K562 (cell line): ENCODE measurements at regions not wholly inside any gene's neighbourhood (a gene's known extent, or its start where the extent isn't known, plus 50 kb on each side); places are given as distances from the start of the nearest gene placed in this dataset.

Experiments
- ATAC-seq: fragments of 200-7000 bp; cut with Tn5 transposase; 3 replicates; pipeline ENCODE4 v1.9.1; 2020; ENCODE audit warnings: moderate library complexity
- BruUV-seq: library from RNA; stranded (reverse); fragments of 400-500 nt; replicated peaks from 2 replicates; lab custom pipeline; 2021; lab: Mats Ljungman, UMichigan
- CTCF ChIA-PET: fragments of 300-600 bp; formaldehyde crosslinking; extraction: SDS; loops from one replicate; lab custom pipeline; 2021; ENCODE audit warnings: low intra/inter-chr PET ratio; lab: Yijun Ruan, JAX
- POLR2A ChIA-PET: fragments of 300-600, 350-650 bp; sonication (Branson Sonifier 250); formaldehyde crosslinking; extraction: SDS; loops from one replicate; lab custom pipeline; 2021; ENCODE audit warnings: antibody characterized with exemption, inconsistent platforms; lab: Yijun Ruan, JAX
- DNase-seq, 4 experiments: peaks; one replicate each; pipeline versions ENCODE4 v3.0.0 to v3.0.0-alpha.2; 2011 to 2018; ENCODE audit warnings: low spot score in 3 of 4, mixed read lengths in 3 of 4; ENCODE audit errors: extremely low read depth in 1 of 4
- FAIRE-seq: peaks from 2 replicates; lab custom pipeline; 2011; peaks lifted over from hg19 to GRCh38; lab: Jason Lieb, UNC
- H2AFZ ChIP-seq: 2 replicates; pipeline ENCODE4 v1.6.0; 2011; ENCODE audit warnings: low read depth, low read length, control low read depth, inconsistent platforms
- H3K27ac ChIP-seq: fragments of 200-600 bp; 3 replicates; pipeline ENCODE4 v1.8.0; 2011; ENCODE audit warnings: low read depth, mild to moderate bottlenecking, control low read depth, inconsistent platforms, low read length, moderate library complexity, mixed read lengths; ENCODE audit errors: extremely low read depth
- H3K27me3 ChIP-seq, 2 experiments: fragments of 300-600 bp in 1 of 2; 2 replicates in 1 of 2; 3 replicates in 1 of 2; pipeline versions ENCODE4 v1.6.0 to v1.8.0; 2011; ENCODE audit warnings: inconsistent platforms in 2 of 2, low read length in 2 of 2, mild to moderate bottlenecking in 1 of 2, mixed read lengths in 1 of 2, moderate library complexity in 1 of 2; ENCODE audit not compliant: control insufficient read depth in 2 of 2, insufficient read depth in 2 of 2
- H3K36me3 ChIP-seq: fragments of 300-600 bp; 3 replicates; pipeline ENCODE4 v1.8.0; 2011; ENCODE audit warnings: mild to moderate bottlenecking, low read length, inconsistent platforms; ENCODE audit not compliant: control insufficient read depth, insufficient read depth
- H3K4me1 ChIP-seq, 2 experiments: fragments of 200-600 bp in 1 of 2; replicated peaks in 1 of 2; 2 replicates in 1 of 2; 3 replicates in 1 of 2; pipeline versions ENCODE4 v1.5.1 to v1.8.0; 2011; ENCODE audit warnings: inconsistent platforms in 2 of 2, low read length in 2 of 2, mild to moderate bottlenecking in 1 of 2, mixed read lengths in 1 of 2, moderate library complexity in 1 of 2; ENCODE audit not compliant: control insufficient read depth in 2 of 2, insufficient read depth in 2 of 2
- H3K4me2 ChIP-seq: 2 replicates; pipeline ENCODE4 v1.6.1; 2011; ENCODE audit warnings: low read length, control low read depth, inconsistent platforms, mixed read lengths; ENCODE audit not compliant: insufficient read depth
- H3K4me3 ChIP-seq: fragments of 200-600 bp; sonication (generic), shearing (Covaris generic); 2 replicates; pipeline ENCODE4 v1.5.1; 2016; ENCODE audit warnings: control low read depth, inconsistent platforms
- H3K79me2 ChIP-seq: fragments of 200-600 bp; 3 replicates; pipeline ENCODE4 v1.8.0; 2011; ENCODE audit warnings: low read length, inconsistent platforms; ENCODE audit not compliant: control insufficient read depth, insufficient read depth
- H3K9ac ChIP-seq, 2 experiments: 2 replicates each; pipeline versions ENCODE4 v1.6.0 to v1.6.1; 2011; ENCODE audit warnings: low read depth in 2 of 2, low read length in 2 of 2, control low read depth in 1 of 2, inconsistent platforms in 1 of 2, mild to moderate bottlenecking in 1 of 2, mixed read lengths in 1 of 2; ENCODE audit not compliant: insufficient read depth in 1 of 2
- H3K9me1 ChIP-seq: one replicate; pipeline ENCODE4 v1.6.0; 2011; ENCODE audit warnings: inconsistent platforms, mild to moderate bottlenecking, low read length, moderate library complexity; ENCODE audit not compliant: control insufficient read depth, insufficient read depth
- H3K9me3 ChIP-seq: replicated peaks from 2 replicates; pipeline ENCODE4 v1.5.1; 2011; ENCODE audit warnings: low read depth, low read length, inconsistent platforms; ENCODE audit not compliant: control insufficient read depth, insufficient read depth
- H4K20me1 ChIP-seq: replicated peaks from 2 replicates; pipeline ENCODE4 v1.6.1; 2011; ENCODE audit warnings: low read length, inconsistent platforms, mixed read lengths; ENCODE audit not compliant: control insufficient read depth, insufficient read depth
- ARHGAP35 ChIP-seq: fragments of 450-650 bp; IDR thresholded peaks from 2 replicates; pipeline ENCODE4 v1.6.1; 2018; ENCODE audit not compliant: partially characterized antibody
- ATF4 ChIP-seq: fragments of 450-650 bp; formaldehyde crosslinking; IDR thresholded peaks from 2 replicates; pipeline ENCODE4 v1.4.0; 2022; ENCODE audit warnings: mild to moderate bottlenecking, moderate library complexity
- BCL6 ChIP-seq: fragments of 250-450 bp; sonication (Bioruptor Pico); IDR thresholded peaks from 2 replicates; pipeline ENCODE4 v1.4.0; 2020
- CBFB ChIP-seq: sonication (generic); formaldehyde crosslinking; IDR thresholded peaks from 2 replicates; pipeline ENCODE4 v1.4.0; 2020; ENCODE audit warnings: mild to moderate bottlenecking, missing genetic modification reagents
- ESRRB ChIP-seq: fragments of 250-450 bp; sonication (Bioruptor Pico); IDR thresholded peaks from 2 replicates; pipeline ENCODE4 v1.5.0; 2020; ENCODE audit warnings: mild to moderate bottlenecking, moderate library complexity, borderline replicate concordance
- GABPA ChIP-seq: fragments of 200-800 bp; sonication (Bioruptor generic); conservative IDR thresholded peaks from 2 replicates; pipeline ENCODE4 v1.6.1; 2016; ENCODE audit warnings: low read depth, missing genetic modification characterization, missing compliant biosample characterization
- GTF3C2 ChIP-seq: IDR thresholded peaks from 3 replicates; pipeline ENCODE4 v1.6.1; 2011; ENCODE audit warnings: borderline replicate concordance, mild to moderate bottlenecking, moderate library complexity; ENCODE audit not compliant: insufficient read length; ENCODE audit errors: extremely low read depth
- KDM1A ChIP-seq, 2 experiments: fragments of 450-650 bp; IDR thresholded peaks; 2 replicates each; pipeline ENCODE4 v1.6.1; 2016; ENCODE audit warnings: mild to moderate bottlenecking in 2 of 2
- KLF13 ChIP-seq: fragments of 450-650 bp; IDR thresholded peaks from 2 replicates; pipeline ENCODE4 v1.6.1; 2016; ENCODE audit warnings: missing genetic modification characterization, low read depth, mild to moderate bottlenecking, missing compliant biosample characterization, moderate library complexity, borderline replicate concordance
- MED1 ChIP-seq: sonication (generic); formaldehyde crosslinking; IDR thresholded peaks from 2 replicates; pipeline ENCODE4 v1.8.1; 2023; ENCODE audit warnings: missing genetic modification reagents, borderline replicate concordance
- NCOA1 ChIP-seq: fragments of 450-650 bp; IDR thresholded peaks from 2 replicates; pipeline ENCODE4 v1.6.1; 2016; ENCODE audit warnings: low read depth
- NCOA4 ChIP-seq: fragments of 450-650 bp; IDR thresholded peaks from 2 replicates; pipeline ENCODE4 v1.6.1; 2018; ENCODE audit warnings: mild to moderate bottlenecking; ENCODE audit not compliant: partially characterized antibody
- RHOXF2B ChIP-seq: fragments of 250-450 bp; sonication (Bioruptor Pico); conservative IDR thresholded peaks from 2 replicates; pipeline ENCODE4 v1.5.1; 2021
- SREBF1 ChIP-seq: fragments of 150-350 bp; IDR thresholded peaks from 2 replicates; pipeline ENCODE4 v1.6.1; 2014; ENCODE audit warnings: antibody characterized with exemption, low read depth, low read length, borderline replicate concordance
- THRA ChIP-seq: fragments of 450-650 bp; IDR thresholded peaks from 2 replicates; pipeline ENCODE4 v1.6.1; 2017; ENCODE audit warnings: mild to moderate bottlenecking, moderate library complexity
- U2AF2 ChIP-seq: fragments of 200-400 bp; formaldehyde crosslinking; optimal IDR thresholded peaks from 2 replicates; pipeline ENCODE3; 2017; ENCODE audit warnings: low read depth, mild to moderate bottlenecking, low read length
- ZNF717 ChIP-seq: fragments of 250-450 bp; sonication (Bioruptor Pico); IDR thresholded peaks from 2 replicates; pipeline ENCODE4 v1.5.0; 2021
- ZNF75A ChIP-seq: fragments of 450-650 bp; formaldehyde crosslinking; IDR thresholded peaks from 2 replicates; pipeline ENCODE4 v1.4.0; 2020; ENCODE audit warnings: mild to moderate bottlenecking
- WGBS: fragments of 100-300 bp; shearing (Covaris generic); methylation state at CpG from one replicate; pipeline ENCODE4 v1.1.6; 2016; ENCODE audit warnings: low coverage, mixed read lengths; ENCODE audit not compliant: insufficient coverage; ENCODE audit errors: missing lambda C conversion rate; 5-methylcytosine and 5-hydroxymethylcytosine counted together
- in situ Hi-C: fragments of 300-500 bp; cut with MboI; formaldehyde crosslinking; loops from 4 replicates; pipeline ENCODE4 v1.15.0; 2018; ENCODE audit warnings: inconsistent platforms, mixed read lengths
- intact Hi-C: fragments of 100-400 bp; cut with micrococcal nuclease; formaldehyde crosslinking; loops from 2 replicates; pipeline ENCODE4 v1.14.2; 2022

GRCh38 chr9:107426126-107426525 lies 63.4 kb downstream of the KLF4 start:
- H3K4me1 ChIP-seq, result peaks cover 0 to 7% of the 10 kb centered on the region in 2 experiments; a peak in 2 of 5 replicates
- intact Hi-C loops, result no loop called here
- BruUV-seq, result no TSS peak
- POLR2A ChIA-PET, result no interaction called here
- no peaks in the 10 kb centered on the region for H3K79me2 ChIP-seq
- no peak for DNase-seq
- no peaks in the 10 kb centered on the region for H3K9me3 ChIP-seq
- no peaks in the 10 kb centered on the region for H3K9me1 ChIP-seq
- H3K4me2 ChIP-seq, result no peak overlapping the region
- TF ChIP-seq GABPA (tag) (no peak), BCL6 (CRISPR knock-in tag) (no peak), ZNF717 (CRISPR knock-in tag) (no peak), GTF3C2 (no peak), KDM1A (IDR thresholded peaks at IDR 0.05) (no peak), KLF13 (no peak), NCOA4 (no peak), CBFB (CRISPR knock-in tag) (no peak), ARHGAP35 (no peak), U2AF2 (no peak), SREBF1 (no peak), RHOXF2B (CRISPR knock-in tag) (no peak), ESRRB (CRISPR knock-in tag) (no peak), MED1 (CRISPR knock-in tag) (no peak), NCOA1 (no peak), ATF4 (CRISPR knock-in tag) (no peak), ZNF75A (CRISPR knock-in tag) (no peak), THRA (no peak)
- TF ChIP-seq, all 486 proteins: peak for 0
- Histone ChIP-seq H3K4me3 (no peak overlapping the region), H3K27ac (no peak overlapping the region), H3K9ac (no peak overlapping the region), H4K20me1 (peaks cover 7% of the 10 kb centered on the region; the same call in 1 of the 2 replicates), H2AFZ (no peak overlapping the region), H3K36me3 (no peaks in the 10 kb centered on the region), H3K27me3 (peaks cover 3 to 32% of the 10 kb centered on the region in 2 experiments; a peak in 4 of 5 replicates)
- 5% methylated on average over 10 of the region's 10 CpGs for WGBS
- in situ Hi-C loops, result loop anchor here (10.0 kb wide), 2 partner anchors 1139 to 1339 kb away; no protein-coding TSS in a partner anchor
- ATAC-seq, result no peak
- no peak for FAIRE-seq
- CTCF ChIA-PET, result no interaction called here
